ENCODE measurements at regions not wholly inside any gene's neighbourhood (a gene's known extent, or its start where the extent isn't known, plus 50 kb on each side); places are given as distances from the start of the nearest gene placed in this dataset.

DNA sequence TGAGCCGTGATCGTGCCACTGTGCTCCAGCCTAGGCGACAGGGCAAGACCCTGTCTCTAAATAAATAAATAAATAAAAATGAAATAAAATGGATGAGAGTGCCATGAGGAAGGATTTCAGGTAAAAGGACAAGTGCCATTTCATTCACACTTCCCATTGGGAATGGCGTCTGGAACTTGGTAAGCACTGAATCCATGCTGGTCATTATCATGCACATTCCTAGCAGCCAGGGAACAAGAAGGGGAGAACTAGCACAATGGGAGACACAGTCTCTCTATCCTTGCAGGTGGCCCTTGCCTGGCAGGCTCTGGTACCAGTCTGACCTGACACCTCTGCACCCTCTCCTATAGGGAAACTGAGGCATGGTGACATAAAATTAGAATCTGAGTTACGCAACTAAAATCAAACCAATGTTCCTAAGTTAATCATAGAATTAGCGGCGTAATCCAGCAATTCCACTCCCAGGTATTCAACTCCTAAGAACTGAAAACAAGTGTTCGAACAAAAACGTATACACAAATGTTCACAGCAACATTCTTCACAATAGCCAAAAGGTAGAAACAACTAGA is 70.8 kb upstream of the MFGE8 start:
- WGBS, 2 experiments = 85 to 90% methylated on average over 8 to 9 of the region's 9 CpGs
- peaks cover 15% of the 10 kb centered on the region for H3K4me1 ChIP-seq (ENCODE audit: control insufficient read depth, insufficient read depth, low read length)

DNA sequence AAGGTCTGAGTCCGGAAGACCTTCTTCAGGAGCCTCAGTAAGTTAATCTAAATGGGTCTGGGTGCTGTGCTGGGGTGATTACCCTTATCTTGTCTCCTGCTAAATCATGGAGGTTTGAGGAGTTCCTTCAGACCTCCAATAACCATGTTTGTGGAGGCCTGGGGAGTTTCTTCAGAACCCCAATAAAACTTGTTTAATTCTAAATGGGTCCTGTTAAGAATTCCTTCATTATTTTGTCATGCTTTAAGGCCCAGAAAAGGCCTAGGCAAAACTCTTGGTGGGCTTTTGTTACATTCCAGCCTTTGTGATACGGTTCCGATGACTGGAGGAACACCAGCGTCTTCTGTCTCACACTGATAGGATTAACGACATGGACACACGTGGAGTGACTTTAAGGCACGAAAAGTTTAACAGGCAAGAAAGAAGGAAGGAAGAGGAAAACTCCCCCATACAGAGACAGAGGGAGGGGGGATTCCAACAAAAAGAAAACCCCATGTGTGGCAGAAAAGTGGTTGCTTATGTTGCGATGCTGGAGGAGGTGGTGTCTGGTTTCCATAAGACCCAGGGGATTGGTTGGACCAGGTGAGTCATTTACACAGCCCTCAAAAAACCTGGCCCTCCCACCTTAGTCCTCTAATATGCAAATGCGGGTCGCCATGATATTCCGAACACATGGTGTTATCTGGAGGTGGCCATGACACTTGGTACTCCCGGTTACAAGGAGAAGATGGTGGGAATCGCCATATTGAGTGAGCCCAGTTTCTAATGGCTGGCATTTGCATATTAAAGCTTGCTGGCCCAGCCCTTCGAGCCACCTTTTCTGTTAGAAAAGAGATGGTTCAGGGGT is 72.6 kb upstream of the MFGE8 start:
- 38 to 43% methylated on average over 13 to 14 of the region's 14 CpGs for WGBS, 2 experiments
- Histone ChIP-seq H3K4me1 (ENCODE audit: control insufficient read depth, insufficient read depth, low read length) (peaks cover 15% of the 10 kb centered on the region), H3K27me3 (ENCODE audit: control insufficient read depth, insufficient read depth, low read length, poor library complexity, severe bottlenecking) (no peaks in the 10 kb centered on the region)

More for the DNA sequence above, 70.8 kb upstream of the MFGE8 start:
- Histone ChIP-seq H3K4me3 (ENCODE audit: insufficient read depth, low read depth, low read length) (no peak overlapping the region), H3K27me3 (ENCODE audit: control insufficient read depth, insufficient read depth, low read length, poor library complexity, severe bottlenecking) (no peaks in the 10 kb centered on the region), H3K9me3 (ENCODE audit: control insufficient read depth, low read length) (no peaks in the 10 kb centered on the region), H3K27ac (ENCODE audit: insufficient read depth, low read depth, low read length, poor library complexity, severe bottlenecking) (no peak overlapping the region), H3K36me3 (ENCODE audit: control insufficient read depth, insufficient read depth, low read length) (no peaks in the 10 kb centered on the region)

GRCh38 chr15:88986949-88987590 is 73.9 kb upstream of the MFGE8 start:
- Histone ChIP-seq H3K27ac (ENCODE audit: insufficient read depth, low read depth, low read length, poor library complexity, severe bottlenecking) (no peak overlapping the region), H3K27me3 (ENCODE audit: control insufficient read depth, insufficient read depth, low read length, poor library complexity, severe bottlenecking) (no peaks in the 10 kb centered on the region), H3K36me3 (ENCODE audit: control insufficient read depth, insufficient read depth, low read length) (no peaks in the 10 kb centered on the region), H3K4me1 (ENCODE audit: control insufficient read depth, insufficient read depth, low read length) (peaks cover 15% of the 10 kb centered on the region), H3K9me3 (ENCODE audit: control insufficient read depth, low read length) (no peaks in the 10 kb centered on the region), H3K4me3 (ENCODE audit: insufficient read depth, low read depth, low read length) (no peak overlapping the region)
- WGBS, 2 experiments = 34 to 37% methylated on average over 11 of the region's 11 CpGs

More for the DNA sequence above, 72.6 kb upstream of the MFGE8 start:
- Histone ChIP-seq H3K9me3 (ENCODE audit: control insufficient read depth, low read length) (no peaks in the 10 kb centered on the region), H3K36me3 (ENCODE audit: control insufficient read depth, insufficient read depth, low read length) (no peaks in the 10 kb centered on the region), H3K27ac (ENCODE audit: insufficient read depth, low read depth, low read length, poor library complexity, severe bottlenecking) (no peak overlapping the region), H3K4me3 (ENCODE audit: insufficient read depth, low read depth, low read length) (no peak overlapping the region)

DNA sequence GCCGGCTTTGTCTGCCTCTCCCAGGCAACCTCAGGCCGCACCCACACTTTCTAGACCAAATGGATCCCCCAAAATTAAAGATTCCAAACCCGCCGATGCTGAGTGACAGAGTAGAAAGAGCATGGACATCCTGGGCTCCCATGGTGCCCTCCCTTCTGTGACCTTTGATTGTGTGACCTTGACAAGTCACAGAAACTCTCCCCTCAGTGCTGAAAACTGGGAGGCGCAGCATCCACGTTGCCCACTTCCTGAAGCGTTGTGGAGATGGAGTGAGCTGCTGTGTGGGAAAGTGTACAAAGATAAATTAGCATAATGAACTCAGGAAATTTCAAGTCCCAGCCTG is 74.4 kb upstream of the MFGE8 start:
- H3K27me3 ChIP-seq (ENCODE audit: control insufficient read depth, insufficient read depth, low read length, poor library complexity, severe bottlenecking) = no peaks in the 10 kb centered on the region
- no peak overlapping the region for H3K4me3 ChIP-seq (ENCODE audit: insufficient read depth, low read depth, low read length)
- H3K9me3 ChIP-seq (ENCODE audit: control insufficient read depth, low read length) = no peaks in the 10 kb centered on the region
- H3K36me3 ChIP-seq (ENCODE audit: control insufficient read depth, insufficient read depth, low read length) = no peaks in the 10 kb centered on the region
- peaks cover 15% of the 10 kb centered on the region for H3K4me1 ChIP-seq (ENCODE audit: control insufficient read depth, insufficient read depth, low read length)
- WGBS, 2 experiments = 71 to 77% methylated on average over 7 of the region's 7 CpGs
- no peak overlapping the region for H3K27ac ChIP-seq (ENCODE audit: insufficient read depth, low read depth, low read length, poor library complexity, severe bottlenecking)

DNA sequence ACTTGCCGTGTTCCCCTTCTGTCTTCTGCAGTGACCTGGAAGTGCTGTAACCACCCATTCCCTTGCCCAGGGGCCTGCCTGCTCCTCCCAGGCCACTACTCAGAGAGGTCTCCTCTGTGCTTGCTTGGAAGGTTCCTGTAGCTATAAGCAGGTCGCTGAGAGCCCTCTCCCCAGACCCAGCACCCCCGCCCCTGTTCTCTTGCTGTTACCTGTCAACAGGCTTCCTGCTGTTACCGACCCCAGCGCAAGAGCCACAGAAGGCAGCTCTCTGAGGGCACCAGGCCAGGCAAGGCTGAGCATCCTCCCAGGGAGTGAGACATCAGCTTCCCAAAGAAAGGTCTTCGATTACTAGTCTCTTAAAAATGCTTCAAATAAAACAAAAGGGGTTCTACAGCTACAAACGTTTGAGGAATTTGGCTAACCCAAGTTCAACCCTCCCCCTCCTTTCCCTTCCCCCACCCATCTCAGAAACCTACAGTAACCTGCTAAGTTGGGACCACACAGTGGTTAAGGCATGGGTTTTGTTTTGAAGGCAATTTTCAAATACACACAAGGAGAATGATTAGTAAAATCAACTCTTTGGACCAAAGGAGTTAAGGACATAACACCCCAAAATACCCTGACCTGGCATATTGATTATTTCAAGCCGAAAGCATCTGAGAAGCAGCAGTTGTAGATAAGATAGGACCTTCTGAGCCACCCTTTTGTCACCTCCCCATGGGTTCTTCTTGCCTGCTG is 74.9 kb upstream of the MFGE8 start:
- Histone ChIP-seq H3K4me3 (ENCODE audit: insufficient read depth, low read depth, low read length) (no peak overlapping the region), H3K27me3 (ENCODE audit: control insufficient read depth, insufficient read depth, low read length, poor library complexity, severe bottlenecking) (no peaks in the 10 kb centered on the region), H3K9me3 (ENCODE audit: control insufficient read depth, low read length) (no peaks in the 10 kb centered on the region), H3K27ac (ENCODE audit: insufficient read depth, low read depth, low read length, poor library complexity, severe bottlenecking) (no peak overlapping the region), H3K4me1 (ENCODE audit: control insufficient read depth, insufficient read depth, low read length) (peaks cover 15% of the 10 kb centered on the region), H3K36me3 (ENCODE audit: control insufficient read depth, insufficient read depth, low read length) (no peaks in the 10 kb centered on the region)
- WGBS, 2 experiments = 30 to 31% methylated on average over 8 of the region's 8 CpGs

GRCh38 chr15:88989578-88989977 is 76.4 kb upstream of the MFGE8 start:
- Histone ChIP-seq H3K36me3 (ENCODE audit: control insufficient read depth, insufficient read depth, low read length) (no peaks in the 10 kb centered on the region), H3K9me3 (ENCODE audit: control insufficient read depth, low read length) (no peaks in the 10 kb centered on the region), H3K4me3 (ENCODE audit: insufficient read depth, low read depth, low read length) (no peak overlapping the region), H3K27me3 (ENCODE audit: control insufficient read depth, insufficient read depth, low read length, poor library complexity, severe bottlenecking) (no peaks in the 10 kb centered on the region), H3K4me1 (ENCODE audit: control insufficient read depth, insufficient read depth, low read length) (peaks cover 15% of the 10 kb centered on the region), H3K27ac (ENCODE audit: insufficient read depth, low read depth, low read length, poor library complexity, severe bottlenecking) (no peak overlapping the region)
- 97% methylated on average over 5 of the region's 5 CpGs for WGBS, 2 experiments

GRCh38 chr15:88990185-88990679 is 77.1 kb upstream of the MFGE8 start:
- Histone ChIP-seq H3K27me3 (ENCODE audit: control insufficient read depth, insufficient read depth, low read length, poor library complexity, severe bottlenecking) (no peaks in the 10 kb centered on the region), H3K9me3 (ENCODE audit: control insufficient read depth, low read length) (no peaks in the 10 kb centered on the region), H3K4me3 (ENCODE audit: insufficient read depth, low read depth, low read length) (no peak overlapping the region), H3K27ac (ENCODE audit: insufficient read depth, low read depth, low read length, poor library complexity, severe bottlenecking) (no peak overlapping the region), H3K36me3 (ENCODE audit: control insufficient read depth, insufficient read depth, low read length) (no peaks in the 10 kb centered on the region), H3K4me1 (ENCODE audit: control insufficient read depth, insufficient read depth, low read length) (peaks cover 15% of the 10 kb centered on the region)
- 91 to 96% methylated on average over 20 of the region's 20 CpGs for WGBS, 2 experiments

- no peaks in the 10 kb centered on the region for H3K36me3 ChIP-seq (ENCODE audit: control insufficient read depth, insufficient read depth, low read length)
- WGBS, 2 experiments = 89 to 90% methylated on average over 3 of the region's 3 CpGs
- H3K27ac ChIP-seq (ENCODE audit: insufficient read depth, low read depth, low read length, poor library complexity, severe bottlenecking) = no peak overlapping the region
- no peaks in the 10 kb centered on the region for H3K9me3 ChIP-seq (ENCODE audit: control insufficient read depth, low read length)
- H3K27me3 ChIP-seq (ENCODE audit: control insufficient read depth, insufficient read depth, low read length, poor library complexity, severe bottlenecking) = no peaks in the 10 kb centered on the region
- no peak overlapping the region for H3K4me3 ChIP-seq (ENCODE audit: insufficient read depth, low read depth, low read length)
- H3K4me1 ChIP-seq (ENCODE audit: control insufficient read depth, insufficient read depth, low read length) = peaks cover 12% of the 10 kb centered on the region
Measured at GRCh38 chr15:88992216-88992615, 79.0 kb upstream of the MFGE8 start.

- H3K4me1 ChIP-seq (ENCODE audit: control insufficient read depth, insufficient read depth, low read length) = peaks cover 4% of the 10 kb centered on the region
- 47 to 54% methylated on average over 7 of the region's 7 CpGs for WGBS, 2 experiments
- H3K9me3 ChIP-seq (ENCODE audit: control insufficient read depth, low read length) = no peaks in the 10 kb centered on the region
- no peak overlapping the region for H3K4me3 ChIP-seq (ENCODE audit: insufficient read depth, low read depth, low read length)
- no peak overlapping the region for H3K27ac ChIP-seq (ENCODE audit: insufficient read depth, low read depth, low read length, poor library complexity, severe bottlenecking)
- H3K36me3 ChIP-seq (ENCODE audit: control insufficient read depth, insufficient read depth, low read length) = no peaks in the 10 kb centered on the region
- no peaks in the 10 kb centered on the region for H3K27me3 ChIP-seq (ENCODE audit: control insufficient read depth, insufficient read depth, low read length, poor library complexity, severe bottlenecking)
Measured at GRCh38 chr15:88992912-88993376, 79.8 kb upstream of the MFGE8 start.
